ENCODE measurements at regions not wholly inside any gene's neighbourhood (a gene's known extent, or its start where the extent isn't known, plus 50 kb on each side); places are given as distances from the start of the nearest gene placed in this dataset.

- intact Hi-C loops (cut with micrococcal nuclease), result no loop called here
These were observed 57.7 kb upstream of the HES1 start for GRCh38 chr3:194078045-194078821.

GRCh38 chr3:194079702-194080172 lies 56.2 kb upstream of the HES1 start:
- intact Hi-C loops (cut with micrococcal nuclease), result no loop called here

GRCh38 chr3:194080436-194080835 lies 55.5 kb upstream of the HES1 start:
- intact Hi-C loops (cut with micrococcal nuclease), result no loop called here

DNA sequence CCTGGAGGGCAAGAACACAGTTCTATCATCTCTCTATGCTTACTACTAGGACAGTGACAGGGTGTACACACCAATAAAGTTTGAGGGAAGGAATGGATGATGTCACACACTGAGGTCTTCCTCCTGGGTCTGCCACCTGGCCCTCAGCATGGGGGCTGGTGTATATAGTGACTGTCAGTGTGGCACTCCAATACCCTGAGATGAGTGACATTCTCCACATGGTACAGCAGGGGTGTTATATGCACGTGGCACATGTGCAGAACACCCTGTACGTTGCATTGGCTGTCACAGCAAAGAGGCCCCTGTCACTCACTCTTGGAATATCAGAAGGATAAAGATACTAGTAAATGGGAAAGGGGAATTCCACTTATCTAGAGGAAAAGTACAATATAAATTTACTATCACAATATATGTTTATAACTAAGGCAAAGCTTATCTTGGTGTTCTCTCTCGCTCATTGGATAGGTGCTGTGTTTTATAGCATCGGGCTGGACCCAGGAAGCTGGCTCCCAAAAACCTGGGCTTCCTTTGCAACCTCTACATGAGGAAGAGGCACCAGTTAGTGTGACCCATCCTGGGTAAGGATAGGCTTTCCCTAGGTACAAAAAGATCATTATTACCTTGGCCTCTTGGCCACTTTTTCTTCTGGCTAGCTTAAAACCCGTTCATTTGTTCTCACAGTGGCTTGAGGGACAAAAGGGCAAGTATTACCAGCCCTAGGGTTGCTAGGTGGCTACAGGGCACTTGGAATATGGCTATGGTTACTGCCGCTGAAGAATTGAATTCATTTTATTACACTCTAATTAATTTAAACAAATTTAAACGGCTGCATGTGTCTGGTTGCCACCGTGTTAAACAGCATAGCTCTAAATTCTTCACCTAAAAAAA lies 54.8 kb upstream of the HES1 start:
- intact Hi-C loops (cut with micrococcal nuclease), result no loop called here

DNA sequence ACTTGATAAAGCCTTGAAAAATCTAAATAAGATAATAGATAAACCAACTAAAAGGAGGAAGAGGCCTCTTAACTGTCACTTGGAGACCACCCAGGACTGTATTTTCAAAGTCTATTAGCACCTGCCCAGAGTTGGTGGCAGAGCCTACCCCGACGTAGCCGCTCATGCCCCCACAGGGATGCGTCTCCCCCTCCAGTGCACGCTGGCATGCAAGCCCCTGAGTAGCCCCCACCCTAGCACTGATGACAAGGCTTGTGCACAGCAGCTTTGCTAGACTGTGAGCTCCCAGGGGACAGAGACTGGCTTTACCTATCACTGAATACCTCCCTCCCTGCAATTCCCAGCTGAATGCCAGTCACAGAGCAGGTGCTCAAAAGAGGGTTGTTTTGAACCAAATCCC lies 54.1 kb upstream of the HES1 start:
- intact Hi-C loops (cut with micrococcal nuclease), result no loop called here

- intact Hi-C loops (cut with micrococcal nuclease), result no loop called here
These were observed 53.0 kb upstream of the HES1 start for GRCh38 chr3:194082743-194083636.

DNA sequence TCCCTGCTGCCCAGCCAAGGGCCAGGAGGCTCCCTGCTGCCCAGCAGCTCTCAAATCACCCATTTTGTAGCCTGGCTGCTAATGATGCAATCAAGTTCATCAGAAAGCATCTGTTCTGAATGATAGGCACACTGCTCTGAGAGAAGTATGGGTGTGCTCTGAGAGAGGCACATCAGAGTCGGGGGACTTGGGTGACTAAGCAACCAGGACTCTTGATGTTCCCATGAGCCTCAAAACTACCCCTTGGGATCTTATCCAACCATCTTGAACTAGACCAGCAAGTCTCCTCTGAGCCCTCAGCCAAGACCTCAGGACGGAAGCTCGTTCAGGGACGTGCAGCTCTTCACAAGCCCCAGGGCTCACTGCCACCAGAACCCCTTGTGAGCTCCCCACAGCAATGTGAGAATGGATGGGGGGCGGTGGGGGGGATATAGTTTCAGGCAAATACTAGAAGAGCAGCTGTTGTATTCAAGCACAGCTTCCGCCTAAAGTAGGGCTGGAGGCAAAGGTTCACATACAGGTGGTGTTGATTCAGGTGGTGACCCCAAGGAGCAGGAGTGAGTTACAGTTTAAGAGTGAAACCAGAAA lies 52.2 kb upstream of the HES1 start:
- intact Hi-C loops (cut with micrococcal nuclease), result no loop called here

- intact Hi-C loops (cut with micrococcal nuclease), result no loop called here
These were observed 51.7 kb upstream of the HES1 start for GRCh38 chr3:194084284-194084683.

Data from T-helper 2 cell treated with Interferon-gamma antibody and Interleukin-4, amounts not matched to agents 100 ng/mL and 5 ng/mL, for 36 hours (primary cell).